ENCODE measurements at regions not wholly inside any gene's neighbourhood (a gene's known extent, or its start where the extent isn't known, plus 50 kb on each side); places are given as distances from the start of the nearest gene placed in this dataset.
A peak's percentile ranks its signal among the peaks of the same experiment; 100 is the strongest.

DNA sequence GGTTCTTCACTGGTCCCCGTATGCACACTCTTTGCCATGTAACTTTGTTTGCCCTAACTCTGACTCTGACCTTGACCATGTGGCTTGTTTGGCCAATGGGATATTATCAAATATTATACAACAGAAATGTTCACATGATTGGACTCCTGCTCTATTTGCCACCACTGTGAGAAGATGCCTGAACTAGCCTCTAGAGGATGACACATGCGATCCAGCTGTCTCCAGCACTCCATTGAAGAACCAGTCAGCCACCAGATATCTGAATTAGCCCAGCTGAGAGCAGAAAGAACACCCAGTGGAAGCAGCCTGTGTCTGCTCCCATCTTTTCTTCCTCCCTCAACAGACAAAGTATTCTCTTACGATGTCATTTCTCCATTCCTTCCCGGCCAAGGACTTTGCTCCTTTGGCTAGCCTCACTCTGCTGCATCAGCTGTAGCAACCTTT lies 412.1 kb downstream of the IRS1 start:
- in situ Hi-C loops (cut with MboI) = no loop called here
- H3K27ac ChIP-seq = no peak overlapping the region
- H3K9ac ChIP-seq = no peak overlapping the region
- 82 to 90% methylated on average over 4 of the region's 4 CpGs for WGBS, 2 experiments (ENCODE audit: low coverage in 1 of 2, low lambda C conversion rate in 2 of 2, missing lambda C conversion rate in 2 of 2)
- no peaks in the 10 kb centered on the region for H3K9me2 ChIP-seq (ENCODE audit: insufficient read depth)
- no peaks in the 10 kb centered on the region for H3F3A ChIP-seq (ENCODE audit: insufficient read depth)
- no peaks in the 10 kb centered on the region for H3K36me3 ChIP-seq (ENCODE audit: low read depth)
- H3K4me3 ChIP-seq = no peak overlapping the region
- no peak overlapping the region for H2AFZ ChIP-seq
- H3K79me2 ChIP-seq (ENCODE audit: insufficient read depth) = no peaks in the 10 kb centered on the region
- no peaks in the 10 kb centered on the region for H3K4me1 ChIP-seq (ENCODE audit: insufficient read depth)
- no peaks in the 10 kb centered on the region for H4K20me1 ChIP-seq (ENCODE audit: insufficient read depth)
- no peaks in the 10 kb centered on the region for H3K27me3 ChIP-seq (replicated peaks; ENCODE audit: insufficient read depth)
- no peak overlapping the region for H3K4me2 ChIP-seq (ENCODE audit: unreplicated experiment)
- H3K9me3 ChIP-seq (ENCODE audit: low read depth) = no peaks in the 10 kb centered on the region
- DNase-seq = peak; percentile 6
- TF ChIP-seq EZH2phosphoT487 (IDR thresholded peaks at IDR 0.05; ENCODE audit: insufficient read depth, low read depth) (no peak), EZH2 (IDR thresholded peaks at IDR 0.05; ENCODE audit: insufficient read depth, poor library complexity, severe bottlenecking) (no peak)

DNA sequence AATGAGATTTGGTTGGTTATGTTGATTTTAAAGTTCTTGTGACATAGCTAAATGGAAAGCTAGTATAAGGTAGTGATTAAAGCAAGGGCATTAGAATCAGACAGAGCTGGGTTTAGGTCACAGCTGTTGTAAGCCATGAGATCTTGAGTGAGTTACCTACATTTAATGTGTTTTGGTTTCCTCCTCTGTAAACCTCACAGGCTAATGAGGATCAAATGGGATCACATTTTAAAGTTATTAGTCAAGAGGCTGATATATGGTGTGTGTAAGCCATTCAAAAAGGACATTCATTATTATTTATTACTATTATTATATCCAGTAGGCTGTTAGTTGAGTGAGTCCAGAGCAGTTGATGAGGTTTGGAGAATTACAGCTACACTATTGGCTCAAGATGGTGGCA lies 416.2 kb downstream of the IRS1 start:
- Histone ChIP-seq H3K9me3 (ENCODE audit: low read depth) (no peaks in the 10 kb centered on the region), H3K9me2 (ENCODE audit: insufficient read depth) (no peaks in the 10 kb centered on the region), H3K36me3 (ENCODE audit: low read depth) (no peaks in the 10 kb centered on the region), H3K4me2 (ENCODE audit: unreplicated experiment) (no peak overlapping the region), H3K4me3 (no peak overlapping the region), H3K9ac (no peak overlapping the region), H3K79me2 (ENCODE audit: insufficient read depth) (no peaks in the 10 kb centered on the region), H4K20me1 (ENCODE audit: insufficient read depth) (no peaks in the 10 kb centered on the region), H3F3A (ENCODE audit: insufficient read depth) (no peaks in the 10 kb centered on the region), H2AFZ (no peak overlapping the region), H3K4me1 (ENCODE audit: insufficient read depth) (no peaks in the 10 kb centered on the region), H3K27me3 (replicated peaks; ENCODE audit: insufficient read depth) (no peaks in the 10 kb centered on the region), H3K27ac (no peak overlapping the region)
- no peak for DNase-seq
- TF ChIP-seq EZH2phosphoT487 (IDR thresholded peaks at IDR 0.05; ENCODE audit: insufficient read depth, low read depth) (no peak), EZH2 (IDR thresholded peaks at IDR 0.05; ENCODE audit: insufficient read depth, poor library complexity, severe bottlenecking) (no peak)
- in situ Hi-C loops (cut with MboI) = no loop called here

DNA sequence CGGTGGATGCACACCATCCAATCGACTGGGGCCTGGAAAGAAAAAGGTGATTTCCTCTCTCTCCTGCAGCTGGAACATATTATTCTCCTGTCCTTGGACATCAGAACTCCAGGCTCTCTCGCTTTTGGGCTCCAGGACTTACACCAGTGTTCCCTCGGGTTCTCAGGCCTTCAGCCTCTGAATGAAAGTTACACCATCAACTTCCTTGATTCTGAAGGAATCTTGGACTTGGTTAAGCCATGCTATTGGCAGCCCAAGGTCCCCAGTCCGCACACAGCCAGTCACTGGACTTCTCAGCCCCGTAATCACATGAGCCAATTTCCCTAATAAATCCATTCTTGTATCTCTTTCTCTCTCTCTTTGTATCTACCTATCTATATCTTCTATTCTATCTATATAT lies 418.9 kb downstream of the IRS1 start:
- no peaks in the 10 kb centered on the region for H3F3A ChIP-seq (ENCODE audit: insufficient read depth)
- WGBS, 2 experiments (ENCODE audit: low coverage in 1 of 2, low lambda C conversion rate in 2 of 2, missing lambda C conversion rate in 2 of 2) = 78 to 80% methylated on average over 5 to 6 of the region's 6 CpGs
- no peak overlapping the region for H3K27ac ChIP-seq
- H3K4me2 ChIP-seq (ENCODE audit: unreplicated experiment) = no peak overlapping the region
- no peaks in the 10 kb centered on the region for H3K9me2 ChIP-seq (ENCODE audit: insufficient read depth)
- no peak overlapping the region for H3K9ac ChIP-seq
- H4K20me1 ChIP-seq (ENCODE audit: insufficient read depth) = no peaks in the 10 kb centered on the region
- H3K4me3 ChIP-seq = no peak overlapping the region
- TF ChIP-seq EZH2 (IDR thresholded peaks at IDR 0.05; ENCODE audit: insufficient read depth, poor library complexity, severe bottlenecking) (no peak), EZH2phosphoT487 (IDR thresholded peaks at IDR 0.05; ENCODE audit: insufficient read depth, low read depth) (no peak)
- no peaks in the 10 kb centered on the region for H3K79me2 ChIP-seq (ENCODE audit: insufficient read depth)
- H3K4me1 ChIP-seq (ENCODE audit: insufficient read depth) = no peaks in the 10 kb centered on the region
- in situ Hi-C loops (cut with MboI) = no loop called here
- H2AFZ ChIP-seq = no peak overlapping the region
- H3K27me3 ChIP-seq (replicated peaks; ENCODE audit: insufficient read depth) = no peaks in the 10 kb centered on the region
- DNase-seq = no peak
- H3K36me3 ChIP-seq (ENCODE audit: low read depth) = no peaks in the 10 kb centered on the region
- no peaks in the 10 kb centered on the region for H3K9me3 ChIP-seq (ENCODE audit: low read depth)

DNA sequence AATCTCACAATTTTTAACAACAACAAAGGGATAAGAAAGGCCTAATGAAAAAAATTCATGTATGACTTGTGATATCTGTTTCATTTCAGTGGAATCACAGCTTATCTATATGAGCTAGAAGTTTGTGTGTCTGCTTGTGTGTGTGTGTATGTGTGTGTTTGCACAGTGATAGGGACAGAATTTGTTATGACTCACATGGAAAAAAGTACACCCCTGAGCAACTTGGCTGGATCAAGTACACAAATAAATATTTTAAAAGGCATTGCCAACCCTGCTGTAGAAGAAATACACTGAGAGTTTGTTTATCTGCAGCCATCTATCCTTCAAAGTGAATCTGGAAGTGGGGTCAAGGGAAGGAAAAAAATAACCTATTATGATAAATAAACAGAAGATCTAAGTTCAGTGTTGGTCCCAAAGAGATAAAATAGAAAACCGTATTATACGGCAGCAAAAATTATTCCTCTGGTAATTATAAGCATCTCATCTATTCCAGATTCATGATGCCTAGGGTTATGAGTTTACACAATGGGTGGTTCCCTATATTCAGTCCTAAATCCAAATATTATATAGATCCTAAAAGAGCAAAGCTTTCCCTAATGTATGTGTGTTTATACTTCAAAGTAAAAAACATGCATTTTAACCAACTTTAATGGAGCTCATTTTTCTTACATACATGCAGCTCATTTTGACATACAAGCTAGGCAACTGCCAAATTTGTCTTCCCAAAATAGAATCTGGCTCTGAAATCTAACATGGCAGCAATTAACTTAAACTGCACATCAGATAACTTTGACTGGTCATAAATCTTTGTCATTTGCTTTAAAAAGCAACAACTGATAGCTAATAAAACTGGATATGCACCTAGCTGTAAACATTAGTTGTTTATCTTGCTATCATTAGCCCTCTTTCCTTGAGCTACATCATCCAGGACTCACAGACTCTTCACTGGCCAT lies 420.6 kb downstream of the IRS1 start:
- no peaks in the 10 kb centered on the region for H3K27me3 ChIP-seq (replicated peaks; ENCODE audit: insufficient read depth)
- H3F3A ChIP-seq (ENCODE audit: insufficient read depth) = no peaks in the 10 kb centered on the region
- H4K20me1 ChIP-seq (ENCODE audit: insufficient read depth) = no peaks in the 10 kb centered on the region
- peak; percentile 3 for DNase-seq
- H3K9me3 ChIP-seq (ENCODE audit: low read depth) = no peaks in the 10 kb centered on the region
- H3K9me2 ChIP-seq (ENCODE audit: insufficient read depth) = no peaks in the 10 kb centered on the region
- H2AFZ ChIP-seq = no peak overlapping the region
- no peaks in the 10 kb centered on the region for H3K36me3 ChIP-seq (ENCODE audit: low read depth)
- no peak overlapping the region for H3K4me2 ChIP-seq (ENCODE audit: unreplicated experiment)
- no peaks in the 10 kb centered on the region for H3K4me1 ChIP-seq (ENCODE audit: insufficient read depth)
- H3K79me2 ChIP-seq (ENCODE audit: insufficient read depth) = no peaks in the 10 kb centered on the region
- in situ Hi-C loops (cut with MboI) = no loop called here
- no peak overlapping the region for H3K9ac ChIP-seq
- TF ChIP-seq EZH2 (IDR thresholded peaks at IDR 0.05; ENCODE audit: insufficient read depth, poor library complexity, severe bottlenecking) (no peak), EZH2phosphoT487 (IDR thresholded peaks at IDR 0.05; ENCODE audit: insufficient read depth, low read depth) (no peak)
- H3K4me3 ChIP-seq = no peak overlapping the region
- no peak overlapping the region for H3K27ac ChIP-seq
- 62 to 68% methylated on average over 2 of the region's 2 CpGs for WGBS, 2 experiments (ENCODE audit: low coverage in 1 of 2, low lambda C conversion rate in 2 of 2, missing lambda C conversion rate in 2 of 2)

All from GM23248 (cell line).